Trophoblast cell (in vitro differentiated cells and primary cell): ENCODE measurements at regions not wholly inside any gene's neighbourhood (a gene's known extent, or its start where the extent isn't known, plus 50 kb on each side); places are given as distances from the start of the nearest gene placed in this dataset.

Experiments
- DNase-seq, 2 donors: peaks; one replicate each; pipeline ENCODE4 v3.0.0-alpha.2; 2016
- H2AFZ ChIP-seq: 2 replicates; pipeline ENCODE4 v1.6.1; 2013; ENCODE audit warnings: low read length, moderate library complexity, mild to moderate bottlenecking; ENCODE audit not compliant: insufficient read depth, poor library complexity
- H2AK5ac ChIP-seq: 2 replicates; pipeline ENCODE4 v1.6.1; 2013; ENCODE audit warnings: mild to moderate bottlenecking, low read length
- H2BK120ac ChIP-seq: 2 replicates; pipeline ENCODE4 v1.6.1; 2013; ENCODE audit warnings: low read length, mild to moderate bottlenecking, moderate library complexity; ENCODE audit not compliant: insufficient read depth, poor library complexity
- H2BK12ac ChIP-seq: 2 replicates; pipeline ENCODE4 v1.6.1; 2013; ENCODE audit warnings: mild to moderate bottlenecking, low read length, moderate library complexity
- H2BK5ac ChIP-seq: 2 replicates; pipeline ENCODE4 v1.6.1; 2013; ENCODE audit warnings: low read length, low read depth, moderate library complexity, mild to moderate bottlenecking; ENCODE audit not compliant: poor library complexity
- H3K14ac ChIP-seq: 2 replicates; pipeline ENCODE4 v1.6.1; 2013; ENCODE audit warnings: mild to moderate bottlenecking, low read length
- H3K18ac ChIP-seq: 2 replicates; pipeline ENCODE4 v1.6.1; 2013; ENCODE audit warnings: mild to moderate bottlenecking, low read length
- H3K23ac ChIP-seq: 2 replicates; pipeline ENCODE4 v1.6.1; 2013; ENCODE audit warnings: low read length
- H3K27ac ChIP-seq: 2 replicates; pipeline ENCODE4 v1.5.1; 2013; ENCODE audit warnings: low read depth, mild to moderate bottlenecking, inconsistent platforms, low read length, moderate library complexity
- H3K27me3 ChIP-seq: 2 replicates; pipeline ENCODE4 v1.6.1; 2013; ENCODE audit warnings: inconsistent platforms, mild to moderate bottlenecking, low read length, moderate library complexity; ENCODE audit not compliant: insufficient read depth
- H3K36me3 ChIP-seq, 2 experiments: 1 replicate in 1 of 2; 2 replicates in 1 of 2; pipeline ENCODE4 v1.6.1; 2013; ENCODE audit warnings: low read length in 2 of 2, mild to moderate bottlenecking in 2 of 2, moderate library complexity in 1 of 2; ENCODE audit not compliant: insufficient read depth in 2 of 2, control insufficient read depth in 1 of 2
- H3K4ac ChIP-seq: 2 replicates; pipeline ENCODE4 v1.6.1; 2013; ENCODE audit warnings: low read depth, mild to moderate bottlenecking, low read length, moderate library complexity
- H3K4me1 ChIP-seq, 2 experiments: 1 replicate in 1 of 2; 2 replicates in 1 of 2; pipeline ENCODE4 v1.6.1; 2013; ENCODE audit warnings: low read length in 2 of 2, mild to moderate bottlenecking in 2 of 2, moderate library complexity in 1 of 2; ENCODE audit not compliant: insufficient read depth in 2 of 2, control insufficient read depth in 1 of 2
- H3K4me2 ChIP-seq: 2 replicates; pipeline ENCODE4 v1.6.1; 2013; ENCODE audit warnings: inconsistent platforms, mild to moderate bottlenecking, low read length, moderate library complexity
- H3K4me3 ChIP-seq: 2 replicates; pipeline ENCODE4 v1.5.1; 2013; ENCODE audit warnings: mild to moderate bottlenecking, low read depth, low read length, inconsistent platforms
- H3K79me1 ChIP-seq: one replicate; pipeline ENCODE4 v1.6.1; 2013; ENCODE audit warnings: low read length
- H3K79me2 ChIP-seq: 2 replicates; pipeline ENCODE4 v1.6.1; 2013; ENCODE audit warnings: low read length, mild to moderate bottlenecking; ENCODE audit not compliant: control insufficient read depth, insufficient read depth, poor library complexity
- H3K9ac ChIP-seq: 2 replicates; pipeline ENCODE4 v1.6.1; 2013; ENCODE audit warnings: mild to moderate bottlenecking, low read length
- H3K9me3 ChIP-seq: 2 replicates; pipeline ENCODE4 v1.6.1; 2013; ENCODE audit warnings: low read depth, mild to moderate bottlenecking, control low read depth, inconsistent platforms, low read length; ENCODE audit not compliant: insufficient read depth
- H4K12ac ChIP-seq: 2 replicates; pipeline ENCODE4 v1.6.1; 2013; ENCODE audit warnings: low read depth, mild to moderate bottlenecking, low read length, moderate library complexity
- H4K8ac ChIP-seq: 2 replicates; pipeline ENCODE4 v1.6.1; 2013; ENCODE audit warnings: low read depth, mild to moderate bottlenecking, low read length, moderate library complexity
- H4K91ac ChIP-seq: one replicate; pipeline ENCODE4 v1.6.1; 2013; ENCODE audit warnings: low read depth, mild to moderate bottlenecking, low read length, moderate library complexity
- WGBS: extraction: QIAGEN DNeasy Blood & Tissue Kit; methylation state at CpG from one replicate; pipeline ENCODE4 v1.1.7; 2013; ENCODE audit warnings: missing lambda C conversion rate; ENCODE audit not compliant: insufficient read length, insufficient coverage; ENCODE audit errors: extremely low coverage; 5-methylcytosine and 5-hydroxymethylcytosine counted together

DNA sequence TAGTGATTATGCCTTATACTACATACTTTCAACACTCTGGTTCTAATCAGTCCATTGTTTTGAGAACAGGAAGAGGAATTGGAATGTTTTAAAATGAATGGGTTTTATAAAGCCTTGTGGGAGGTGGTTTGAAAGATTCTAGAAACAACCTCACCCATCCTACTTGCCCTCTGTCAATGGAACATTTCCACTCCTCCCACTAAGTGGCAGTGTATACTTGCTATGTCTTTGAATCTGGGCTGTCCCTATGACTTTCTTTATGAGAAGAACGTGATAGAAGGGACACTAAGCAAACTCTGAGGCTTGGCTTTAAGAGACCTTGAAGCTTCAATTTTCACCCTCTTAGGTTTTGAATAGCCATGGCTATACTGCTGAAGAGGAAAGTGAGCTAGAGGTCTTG, 611.2 kb downstream of the PPP4R3C start:
- no peak overlapping the region for H4K91ac ChIP-seq
- no peak overlapping the region for H3K18ac ChIP-seq
- no peak overlapping the region for H2AFZ ChIP-seq
- no peak overlapping the region for H2BK120ac ChIP-seq
- H3K27me3 ChIP-seq: no peaks in the 10 kb centered on the region
- H3K79me2 ChIP-seq: no peaks in the 10 kb centered on the region
- no peaks in the 10 kb centered on the region for H3K79me1 ChIP-seq
- H2BK5ac ChIP-seq: no peak overlapping the region
- H2BK12ac ChIP-seq: no peak overlapping the region
- no peak overlapping the region for H4K12ac ChIP-seq
- H3K4ac ChIP-seq: no peak overlapping the region
- H4K8ac ChIP-seq: no peak overlapping the region
- WGBS: no CpG with 5 or more reads among the region's 1 CpG
- no peak overlapping the region for H3K23ac ChIP-seq
- H3K4me1 ChIP-seq: no peaks in the 10 kb centered on the region
- no peak overlapping the region for H3K9ac ChIP-seq
- no peak overlapping the region for H3K27ac ChIP-seq
- no peak overlapping the region for H3K14ac ChIP-seq
- no peaks in the 10 kb centered on the region for H3K36me3 ChIP-seq
- no peak overlapping the region for H3K4me3 ChIP-seq
- no peak overlapping the region for H3K4me2 ChIP-seq
- no peak overlapping the region for H2AK5ac ChIP-seq
- no peaks in the 10 kb centered on the region for H3K9me3 ChIP-seq
- DNase-seq: peak in 1 of 2 donors; percentile 30

DNA sequence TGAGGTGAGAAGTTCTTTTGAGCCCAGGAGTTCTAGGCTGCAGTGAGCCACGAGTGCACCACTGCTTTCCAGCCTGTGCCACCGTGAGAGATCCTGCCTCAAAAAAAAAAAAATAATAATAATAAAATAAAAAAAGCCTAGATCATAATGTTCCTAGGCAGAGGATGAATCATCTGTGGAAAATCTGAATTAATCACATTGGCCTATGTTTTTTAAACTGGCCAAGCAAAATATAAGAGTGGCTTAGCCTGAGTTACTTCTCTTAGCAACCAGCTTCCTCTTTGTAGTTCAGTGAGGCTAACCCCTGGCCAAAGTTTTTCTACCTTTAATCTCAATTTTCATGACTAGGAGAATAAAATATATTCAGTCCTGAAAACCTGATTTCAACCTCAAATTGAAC, 614.6 kb downstream of the PPP4R3C start:
- H3K4me1 ChIP-seq: no peaks in the 10 kb centered on the region
- no peaks in the 10 kb centered on the region for H3K27me3 ChIP-seq
- H3K4ac ChIP-seq: no peak overlapping the region
- WGBS: no CpG with 5 or more reads among the region's 2 CpGs
- no peak overlapping the region for H2BK120ac ChIP-seq
- H3K4me3 ChIP-seq: no peak overlapping the region
- H3K23ac ChIP-seq: no peak overlapping the region
- H2AFZ ChIP-seq: no peak overlapping the region
- no peak overlapping the region for H3K9ac ChIP-seq
- no peak overlapping the region for H3K18ac ChIP-seq
- H2AK5ac ChIP-seq: no peak overlapping the region
- H4K12ac ChIP-seq: no peak overlapping the region
- H2BK12ac ChIP-seq: no peak overlapping the region
- H3K27ac ChIP-seq: no peak overlapping the region
- H3K9me3 ChIP-seq: no peaks in the 10 kb centered on the region
- H4K91ac ChIP-seq: no peak overlapping the region
- H4K8ac ChIP-seq: no peak overlapping the region
- no peak overlapping the region for H3K14ac ChIP-seq
- no peak overlapping the region for H3K4me2 ChIP-seq
- no peaks in the 10 kb centered on the region for H3K79me2 ChIP-seq
- no peak for DNase-seq
- no peaks in the 10 kb centered on the region for H3K36me3 ChIP-seq
- H2BK5ac ChIP-seq: no peak overlapping the region
- no peaks in the 10 kb centered on the region for H3K79me1 ChIP-seq

DNA sequence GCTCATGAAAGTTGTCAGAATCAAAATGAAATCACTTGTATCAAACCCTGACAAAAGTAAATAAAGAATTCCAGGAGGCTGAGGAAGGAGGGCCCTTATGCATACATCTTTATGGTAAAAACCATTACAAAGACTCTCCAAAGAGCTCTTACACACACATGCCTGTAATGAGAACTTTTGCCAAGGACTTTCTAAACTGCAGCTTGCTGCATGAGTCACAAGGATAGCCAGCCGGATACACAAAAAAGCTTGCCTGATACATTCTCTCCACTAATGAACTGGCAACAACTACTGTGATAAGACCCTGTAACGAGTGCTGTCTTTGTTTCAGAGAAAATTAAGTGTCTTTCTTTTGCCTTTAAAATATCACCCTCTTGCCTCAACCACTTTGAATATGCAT, 618.1 kb downstream of the PPP4R3C start:
- Histone ChIP-seq H3K27ac (no peak overlapping the region), H3K79me1 (no peaks in the 10 kb centered on the region), H3K36me3 (no peaks in the 10 kb centered on the region), H4K12ac (no peak overlapping the region), H3K4ac (no peak overlapping the region), H2BK12ac (no peak overlapping the region), H2BK5ac (no peak overlapping the region), H3K18ac (no peak overlapping the region), H3K27me3 (no peaks in the 10 kb centered on the region), H3K4me1 (no peaks in the 10 kb centered on the region), H3K14ac (no peak overlapping the region), H3K79me2 (no peaks in the 10 kb centered on the region), H2AK5ac (no peak overlapping the region), H3K9me3 (no peaks in the 10 kb centered on the region), H3K4me2 (no peak overlapping the region), H3K23ac (no peak overlapping the region), H3K4me3 (no peak overlapping the region), H2AFZ (no peak overlapping the region), H2BK120ac (no peak overlapping the region), H3K9ac (no peak overlapping the region), H4K91ac (no peak overlapping the region), H4K8ac (no peak overlapping the region)
- no peak for DNase-seq
- no CpG with 5 or more reads among the region's 2 CpGs for WGBS

DNA sequence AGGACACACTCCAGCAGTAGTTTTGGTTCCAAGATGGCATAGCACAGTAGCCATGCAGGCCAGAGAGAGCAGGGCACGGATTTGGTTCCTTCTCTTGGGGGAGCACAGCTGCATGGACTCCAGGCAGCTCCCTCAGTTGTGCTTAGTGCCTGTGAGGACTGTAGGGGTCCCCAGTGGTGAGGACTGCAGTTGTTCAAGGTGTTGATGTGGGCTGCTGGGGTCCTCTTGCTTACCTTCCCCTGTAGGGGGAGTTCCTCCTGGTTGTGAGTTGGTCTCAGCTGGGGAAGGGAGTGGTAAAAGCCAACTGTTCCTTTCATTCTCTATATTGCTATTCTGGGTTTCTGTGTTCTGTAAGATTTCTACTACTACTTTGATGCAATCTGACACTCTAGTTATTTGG, 606.5 kb downstream of the MAGEB5 start:
- H3K9ac ChIP-seq: no peak overlapping the region
- H4K8ac ChIP-seq: no peak overlapping the region
- no peak for DNase-seq
- H3K27me3 ChIP-seq: no peaks in the 10 kb centered on the region
- no peak overlapping the region for H3K18ac ChIP-seq
- H3K27ac ChIP-seq: no peak overlapping the region
- no peak overlapping the region for H2BK5ac ChIP-seq
- no peak overlapping the region for H4K12ac ChIP-seq
- H2AFZ ChIP-seq: no peak overlapping the region
- peaks cover 2% of the 10 kb centered on the region for H3K9me3 ChIP-seq
- no peaks in the 10 kb centered on the region for H3K4me1 ChIP-seq
- no peak overlapping the region for H2AK5ac ChIP-seq
- H3K14ac ChIP-seq: no peak overlapping the region
- no CpG with 5 or more reads among the region's 1 CpG for WGBS
- H4K91ac ChIP-seq: no peak overlapping the region
- no peak overlapping the region for H3K23ac ChIP-seq
- no peak overlapping the region for H2BK12ac ChIP-seq
- H3K79me1 ChIP-seq: no peaks in the 10 kb centered on the region
- H2BK120ac ChIP-seq: no peak overlapping the region
- no peaks in the 10 kb centered on the region for H3K79me2 ChIP-seq
- H3K36me3 ChIP-seq: no peaks in the 10 kb centered on the region
- H3K4ac ChIP-seq: no peak overlapping the region
- H3K4me2 ChIP-seq: no peak overlapping the region
- no peak overlapping the region for H3K4me3 ChIP-seq

DNA sequence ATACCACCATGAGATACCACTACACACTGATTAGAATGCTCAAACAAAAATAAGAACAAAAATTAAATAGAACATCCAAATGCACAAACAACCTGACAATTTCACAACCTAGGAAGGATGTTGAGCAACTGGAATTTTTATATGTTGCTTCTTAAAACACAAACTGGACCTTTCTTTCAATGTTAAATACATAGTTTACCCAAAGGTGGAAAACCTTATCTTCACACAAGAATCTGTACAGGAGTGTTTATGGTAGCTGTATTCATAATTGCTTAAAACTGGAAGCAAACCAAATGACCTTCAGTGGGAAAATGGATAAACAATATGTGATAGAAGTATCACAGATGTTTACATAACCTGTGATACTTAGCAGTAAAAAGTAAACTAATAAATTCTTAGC, 573.8 kb downstream of the MAGEB5 start:
- no peak overlapping the region for H3K4ac ChIP-seq
- no peak overlapping the region for H2BK12ac ChIP-seq
- no peaks in the 10 kb centered on the region for H3K4me1 ChIP-seq
- H3K27me3 ChIP-seq: no peaks in the 10 kb centered on the region
- no peak overlapping the region for H2BK120ac ChIP-seq
- H4K8ac ChIP-seq: no peak overlapping the region
- H3K18ac ChIP-seq: no peak overlapping the region
- no peak for DNase-seq
- no peaks in the 10 kb centered on the region for H3K79me2 ChIP-seq
- H3K9ac ChIP-seq: no peak overlapping the region
- no peak overlapping the region for H3K23ac ChIP-seq
- no peaks in the 10 kb centered on the region for H3K36me3 ChIP-seq
- H4K12ac ChIP-seq: no peak overlapping the region
- H3K9me3 ChIP-seq: no peaks in the 10 kb centered on the region
- no peak overlapping the region for H4K91ac ChIP-seq
- H2AK5ac ChIP-seq: no peak overlapping the region
- H3K4me2 ChIP-seq: no peak overlapping the region
- H3K4me3 ChIP-seq: no peak overlapping the region
- no peaks in the 10 kb centered on the region for H3K79me1 ChIP-seq
- no peak overlapping the region for H3K27ac ChIP-seq
- H2BK5ac ChIP-seq: no peak overlapping the region
- no peak overlapping the region for H3K14ac ChIP-seq
- no peak overlapping the region for H2AFZ ChIP-seq
